ENCODE measurements at regions not wholly inside any gene's neighbourhood (a gene's known extent, or its start where the extent isn't known, plus 50 kb on each side); places are given as distances from the start of the nearest gene placed in this dataset.

DNA sequence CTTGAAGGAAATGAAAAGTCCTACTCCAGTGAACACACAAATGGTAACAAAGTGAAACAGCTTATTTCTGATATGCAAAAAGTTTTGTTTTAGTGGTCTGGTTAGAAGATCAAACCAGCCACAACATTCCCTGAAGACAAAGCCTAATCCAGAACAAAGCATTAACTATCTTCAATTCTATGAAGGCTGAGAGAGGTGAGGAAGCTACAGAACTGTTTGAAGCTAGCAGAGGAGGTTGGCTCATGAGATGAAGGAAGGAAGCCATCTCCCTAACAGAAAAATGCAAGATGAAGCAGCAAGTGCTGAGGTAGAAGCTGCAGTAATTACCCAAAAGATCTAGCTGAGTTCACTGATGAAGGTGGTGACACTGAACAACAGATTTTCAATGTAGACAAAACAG lies 168.4 kb downstream of the IGLL1 start:
- no peak for DNase-seq

DNA sequence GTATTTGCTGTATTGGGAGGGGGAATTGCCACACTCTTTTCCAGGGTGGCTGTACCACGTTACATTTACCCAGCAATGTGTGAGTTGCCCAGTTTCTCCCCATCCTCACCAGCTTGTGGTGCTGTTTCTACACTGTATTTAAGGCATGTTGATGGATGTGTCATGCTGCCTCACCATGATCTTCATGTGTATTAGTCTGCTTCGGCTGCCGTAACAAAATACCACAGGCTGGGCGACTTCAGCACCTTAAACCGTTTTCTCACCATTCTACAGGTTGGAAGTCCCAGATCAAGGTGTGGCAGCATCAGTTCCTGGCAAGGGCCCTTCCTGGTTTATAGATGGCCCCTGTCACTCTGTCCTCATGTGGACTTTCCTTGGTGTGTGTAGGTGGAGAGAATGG lies 169.7 kb downstream of the IGLL1 start:
- no peak for DNase-seq

DNA sequence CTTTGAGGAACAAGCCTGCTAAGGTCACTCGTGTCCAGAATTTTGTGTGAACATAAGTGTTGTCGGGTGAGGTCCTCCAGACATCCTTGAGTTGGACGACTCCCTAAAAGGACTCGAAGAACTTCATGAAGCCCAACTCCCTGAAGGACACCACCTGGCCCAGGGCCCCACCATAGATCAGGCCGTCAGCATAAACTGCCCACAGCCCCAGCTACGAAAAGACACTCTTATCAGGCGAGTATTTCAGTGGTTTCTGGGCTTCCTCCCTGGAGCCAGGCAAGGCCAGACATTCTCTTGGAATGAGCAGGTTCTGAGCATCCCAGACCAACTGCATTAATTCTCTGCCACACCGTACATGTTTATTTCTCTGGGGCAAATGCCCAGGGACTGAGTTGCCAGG lies 170.1 kb downstream of the IGLL1 start:
- DNase-seq, result no peak

DNA sequence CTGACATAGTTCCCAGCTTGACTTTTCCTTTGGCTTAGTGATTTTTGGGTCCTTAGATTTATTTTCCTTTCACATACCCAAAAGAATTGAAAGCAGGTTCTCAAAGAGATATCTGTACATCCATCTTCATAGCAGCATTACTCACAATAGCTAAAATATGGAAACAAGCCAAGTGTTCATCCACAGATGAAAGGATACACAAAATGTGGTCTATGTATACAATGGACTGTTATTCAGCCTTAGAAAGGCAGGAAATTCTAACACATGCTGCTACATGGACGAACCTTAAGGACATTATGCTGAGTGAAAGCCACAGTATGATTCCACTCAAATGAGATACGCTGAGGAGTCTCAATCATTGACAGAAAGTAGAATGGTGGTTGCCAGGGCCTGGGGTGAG lies 171.8 kb downstream of the IGLL1 start:
- DNase-seq, result no peak

DNA sequence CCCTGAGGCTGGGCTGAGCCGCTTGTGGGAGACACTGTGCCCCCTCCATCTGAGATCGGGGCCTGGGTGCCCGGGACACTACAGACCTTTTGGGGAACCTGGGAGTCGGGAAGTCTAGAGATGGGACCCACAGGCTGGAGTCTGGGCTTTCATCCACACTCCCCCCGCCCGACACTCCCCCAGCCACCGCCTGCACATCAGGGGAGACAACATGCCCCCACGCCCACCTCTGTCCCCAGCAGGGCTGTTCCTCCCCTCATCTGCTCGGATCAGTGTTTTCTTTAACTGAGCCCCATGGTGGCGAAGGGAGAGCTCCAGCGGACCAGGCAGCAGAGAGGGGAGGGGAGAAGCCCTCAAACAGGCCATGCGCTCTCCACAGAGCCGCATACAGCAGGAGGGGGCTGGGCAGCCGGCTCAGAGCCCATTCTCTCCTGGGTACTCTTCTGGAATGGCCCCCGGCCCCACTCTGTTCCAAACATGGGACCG lies 174.7 kb downstream of the IGLL1 start:
- DNase-seq, result no peak

DNA sequence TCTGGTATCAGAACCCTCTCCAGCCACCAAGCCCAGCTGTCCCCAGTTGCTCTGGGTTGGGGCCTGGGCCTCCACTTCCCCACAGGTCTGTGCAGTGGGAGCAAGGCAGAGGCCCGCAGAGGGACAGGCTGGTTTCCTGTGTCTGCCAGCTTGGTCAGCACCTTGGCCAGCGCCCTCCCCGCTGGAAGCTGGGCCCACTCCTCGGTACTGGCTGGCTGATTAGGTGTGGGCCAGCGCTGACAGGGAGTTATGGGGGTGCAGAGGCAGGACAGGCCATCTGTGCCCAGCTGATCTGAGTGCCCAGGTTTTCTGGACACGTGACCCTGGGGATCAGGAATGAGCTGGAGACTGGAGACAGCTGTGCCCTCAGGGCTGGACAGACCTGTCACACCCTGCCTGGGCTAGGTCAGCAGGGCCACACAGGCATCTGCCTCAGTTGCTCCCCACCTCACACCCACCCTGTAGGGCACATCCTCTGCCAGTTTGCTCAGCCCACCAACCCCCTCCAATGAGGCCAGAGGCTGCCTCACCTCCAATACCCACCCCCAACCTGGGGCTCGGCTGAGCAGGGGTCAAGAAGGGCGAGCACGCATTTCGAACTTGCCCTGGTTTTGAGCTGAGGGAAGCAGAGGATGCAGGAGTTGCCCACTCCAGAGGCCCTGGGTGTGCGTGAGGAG lies 175.3 kb downstream of the IGLL1 start:
- DNase-seq, result no peak

DNA sequence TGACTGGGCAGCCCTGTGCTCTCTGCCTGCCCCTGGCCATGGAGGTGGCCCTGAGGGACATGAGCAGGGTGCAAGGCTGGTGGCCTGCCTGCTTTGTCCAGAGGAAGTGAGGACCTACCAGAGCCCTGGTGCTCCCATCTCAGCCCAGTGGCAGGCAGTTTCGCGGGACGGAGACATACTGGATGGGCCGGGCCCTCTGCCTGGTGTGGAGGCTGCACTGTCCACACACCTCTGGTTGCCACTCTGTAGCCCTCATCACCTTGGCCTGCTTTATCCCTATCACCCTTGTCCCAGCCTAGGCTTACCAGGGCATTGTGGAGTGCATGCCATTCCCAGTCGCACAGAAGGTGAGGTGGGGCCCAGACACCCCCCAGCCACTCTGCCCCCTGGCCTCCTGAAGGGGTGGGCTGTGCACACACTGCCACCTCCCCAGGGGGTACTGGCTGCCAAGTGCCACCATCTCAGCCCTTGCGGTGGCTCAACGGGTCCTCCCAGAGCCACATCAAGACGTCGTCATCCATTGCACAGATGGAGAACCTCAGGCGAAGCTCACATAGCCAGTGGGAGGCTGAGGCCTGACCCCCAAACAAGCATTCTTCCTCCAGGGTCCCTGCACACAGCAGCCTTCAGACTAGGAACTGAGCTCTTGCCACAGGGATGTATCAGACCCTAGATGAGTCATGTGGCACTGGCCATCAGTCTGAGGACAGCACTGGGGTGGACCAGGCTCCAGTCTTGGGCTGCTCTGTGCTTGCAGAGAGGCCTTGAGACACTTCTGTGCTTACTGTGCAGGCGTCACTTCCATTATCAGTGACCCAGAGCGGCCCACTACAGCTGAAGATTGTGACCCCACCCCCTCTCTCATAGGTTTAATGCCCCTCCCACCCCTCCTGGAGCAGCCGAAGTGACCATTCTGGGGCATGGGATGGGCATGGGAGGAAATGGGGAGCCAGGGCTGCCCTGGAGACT lies 176.1 kb downstream of the IGLL1 start:
- DNase-seq, result no peak

DNA sequence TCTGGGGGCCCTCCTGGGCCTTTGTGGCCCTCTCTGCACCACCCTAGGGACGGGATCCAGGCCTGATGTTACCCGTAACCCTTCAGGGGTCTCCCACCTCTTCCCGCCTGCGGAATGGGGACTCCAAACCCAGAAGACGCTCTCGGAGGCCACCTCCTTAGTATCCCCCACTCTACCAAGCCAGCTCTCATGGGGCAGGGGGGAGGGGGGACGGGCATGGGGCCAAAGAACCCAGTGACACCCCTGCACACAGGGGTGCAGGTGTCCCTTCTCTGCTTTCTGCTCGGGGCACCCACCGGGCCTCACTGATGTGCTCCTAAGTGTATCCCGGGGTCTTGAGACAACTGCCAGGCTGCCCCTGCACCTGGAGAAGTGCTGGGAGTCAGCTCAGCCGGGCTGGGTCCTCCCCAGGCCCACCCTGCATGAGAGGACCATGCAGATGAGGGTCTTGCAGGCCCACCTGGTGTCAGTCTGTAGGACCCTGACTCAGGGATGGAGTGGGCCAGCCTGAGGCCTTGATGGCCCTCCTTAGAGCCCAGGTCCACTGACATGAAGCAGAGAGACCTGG lies 176.9 kb downstream of the IGLL1 start:
- no peak for DNase-seq

DNA sequence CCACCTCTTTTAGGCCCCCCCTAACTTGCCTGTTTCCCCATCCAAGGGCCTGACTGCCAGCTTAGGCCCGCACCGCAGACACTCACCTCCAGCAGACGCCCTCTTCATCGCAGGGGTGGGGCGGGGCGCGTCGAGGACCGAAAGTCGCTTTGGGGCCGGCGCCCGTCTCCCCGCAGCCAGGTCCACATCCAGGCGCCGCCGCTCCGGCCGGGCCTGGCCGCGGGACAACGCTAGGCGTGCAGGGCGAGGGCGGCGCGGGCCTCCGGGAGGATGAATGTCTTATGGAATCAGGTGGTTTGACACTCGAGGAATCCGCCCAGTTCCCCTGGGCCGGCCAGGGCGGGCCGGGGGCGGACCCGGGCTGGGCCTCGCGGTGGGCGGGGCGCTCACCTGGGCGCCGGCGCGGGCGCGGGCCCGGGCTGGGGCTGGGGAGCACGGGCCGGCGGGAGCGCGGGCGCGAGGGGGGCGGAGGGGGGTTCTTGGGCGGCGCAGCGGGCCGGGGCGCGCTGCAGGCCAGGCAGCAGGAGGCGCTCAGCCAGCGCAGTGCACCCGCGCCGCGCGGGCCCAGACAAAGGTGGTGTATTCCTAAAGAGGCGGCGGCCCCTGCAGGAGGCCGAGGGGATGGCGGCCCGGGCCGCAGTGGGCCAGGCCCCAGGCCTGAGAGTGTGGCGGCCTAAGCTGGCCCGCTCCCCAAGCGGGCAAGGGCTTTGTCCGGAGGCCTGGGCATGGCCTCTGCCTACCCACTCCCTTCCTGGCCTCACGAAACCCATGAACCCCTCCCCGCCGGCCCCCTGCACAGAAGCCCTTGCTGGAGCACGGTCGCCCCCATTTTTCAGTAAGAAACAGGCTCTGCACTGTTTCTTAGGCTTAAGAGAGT lies 177.6 kb downstream of the IGLL1 start:
- peak in 43 of 58 donors; percentile 5 to 70 (median 39) for DNase-seq

DNA sequence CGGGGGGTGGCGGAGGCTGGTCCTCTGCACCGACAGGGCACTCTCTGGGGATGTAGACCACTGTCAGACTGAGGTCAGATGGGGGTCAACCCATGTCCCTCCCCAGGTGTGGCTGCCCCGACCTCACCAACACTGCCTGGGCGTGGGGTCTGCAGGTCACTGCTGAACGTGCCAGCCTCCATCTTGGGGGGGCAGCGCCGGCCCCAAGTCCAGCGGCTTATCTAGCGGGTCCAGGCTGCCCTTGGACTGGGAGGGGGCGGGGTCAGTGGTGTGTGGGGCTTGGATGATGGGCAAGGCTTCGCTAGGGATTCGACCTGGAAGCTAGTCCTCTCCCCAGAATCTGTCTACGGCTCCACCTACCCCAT lies 178.2 kb downstream of the IGLL1 start:
- DNase-seq, result no peak

DNA sequence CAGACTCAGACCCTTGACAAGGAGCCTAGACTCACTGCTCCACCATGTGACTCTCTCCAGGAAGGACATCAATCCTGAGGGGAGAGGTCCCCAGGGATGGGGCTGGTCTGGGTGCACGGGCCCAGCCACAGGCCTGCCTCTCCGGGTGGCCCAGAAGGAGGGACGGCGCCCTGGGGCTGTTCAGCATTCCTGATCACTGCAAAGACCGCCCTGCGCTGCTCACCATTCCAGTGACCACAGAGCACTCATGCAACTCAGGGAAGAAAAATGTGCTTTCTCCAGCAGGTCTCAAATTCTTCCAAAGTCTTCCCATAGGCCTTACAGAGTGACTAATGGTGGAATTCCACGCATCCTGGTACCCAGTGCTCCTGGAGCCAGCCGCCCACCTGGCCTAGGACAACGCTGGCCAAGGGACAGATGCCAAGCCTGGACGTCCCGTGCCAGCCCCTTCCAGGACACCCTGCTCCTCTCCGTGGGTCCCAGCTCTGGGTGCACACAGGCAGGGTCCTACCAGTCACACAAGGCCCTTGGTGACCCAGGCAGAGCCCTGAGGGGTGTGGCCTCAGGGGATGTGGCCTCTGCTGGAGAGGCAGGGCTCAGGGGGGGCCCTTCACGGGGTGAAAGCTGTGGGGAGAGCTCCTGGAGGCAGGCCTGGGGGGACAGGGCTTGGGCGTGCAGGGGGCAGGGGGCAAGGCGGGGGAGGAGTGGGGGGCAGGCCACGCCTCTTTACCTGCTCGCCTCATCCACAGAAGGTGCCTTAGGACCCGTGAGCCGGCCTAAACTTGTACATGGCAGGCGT lies 178.8 kb downstream of the IGLL1 start:
- no peak for DNase-seq

DNA sequence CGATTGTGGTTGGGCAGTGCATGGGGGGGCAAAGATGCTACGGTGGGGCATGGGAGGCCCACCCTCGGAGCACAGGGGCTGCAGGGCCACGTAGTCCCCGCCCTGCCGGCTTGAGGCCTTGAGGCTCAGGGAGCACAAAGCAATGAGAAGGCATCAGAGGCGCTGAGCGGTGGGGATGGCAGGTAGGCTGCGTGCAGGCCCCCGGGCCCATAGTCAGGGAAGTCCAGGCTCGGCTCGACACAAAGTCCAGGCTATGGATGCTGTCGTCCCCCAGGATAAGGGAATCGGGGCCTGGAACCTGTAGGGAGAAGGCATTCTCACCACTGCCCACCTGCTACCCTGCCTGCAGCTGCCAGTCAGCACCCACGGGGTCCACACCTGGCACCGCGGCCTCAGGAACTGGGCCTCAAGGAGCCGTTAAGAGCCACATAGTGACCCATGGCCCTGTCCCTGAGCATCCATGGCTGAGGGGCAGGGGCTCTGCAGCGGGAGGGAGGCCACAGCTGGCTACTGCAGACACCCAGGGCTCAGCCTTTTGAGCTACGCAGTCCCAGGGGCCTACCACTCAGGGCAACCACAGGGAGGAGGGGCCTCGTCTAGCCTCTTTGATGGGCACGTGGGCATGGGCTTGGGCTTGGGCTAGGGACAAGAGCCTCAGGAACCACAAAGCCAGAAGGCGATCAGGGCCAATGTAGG lies 179.7 kb downstream of the IGLL1 start:
- no peak for DNase-seq

DNA sequence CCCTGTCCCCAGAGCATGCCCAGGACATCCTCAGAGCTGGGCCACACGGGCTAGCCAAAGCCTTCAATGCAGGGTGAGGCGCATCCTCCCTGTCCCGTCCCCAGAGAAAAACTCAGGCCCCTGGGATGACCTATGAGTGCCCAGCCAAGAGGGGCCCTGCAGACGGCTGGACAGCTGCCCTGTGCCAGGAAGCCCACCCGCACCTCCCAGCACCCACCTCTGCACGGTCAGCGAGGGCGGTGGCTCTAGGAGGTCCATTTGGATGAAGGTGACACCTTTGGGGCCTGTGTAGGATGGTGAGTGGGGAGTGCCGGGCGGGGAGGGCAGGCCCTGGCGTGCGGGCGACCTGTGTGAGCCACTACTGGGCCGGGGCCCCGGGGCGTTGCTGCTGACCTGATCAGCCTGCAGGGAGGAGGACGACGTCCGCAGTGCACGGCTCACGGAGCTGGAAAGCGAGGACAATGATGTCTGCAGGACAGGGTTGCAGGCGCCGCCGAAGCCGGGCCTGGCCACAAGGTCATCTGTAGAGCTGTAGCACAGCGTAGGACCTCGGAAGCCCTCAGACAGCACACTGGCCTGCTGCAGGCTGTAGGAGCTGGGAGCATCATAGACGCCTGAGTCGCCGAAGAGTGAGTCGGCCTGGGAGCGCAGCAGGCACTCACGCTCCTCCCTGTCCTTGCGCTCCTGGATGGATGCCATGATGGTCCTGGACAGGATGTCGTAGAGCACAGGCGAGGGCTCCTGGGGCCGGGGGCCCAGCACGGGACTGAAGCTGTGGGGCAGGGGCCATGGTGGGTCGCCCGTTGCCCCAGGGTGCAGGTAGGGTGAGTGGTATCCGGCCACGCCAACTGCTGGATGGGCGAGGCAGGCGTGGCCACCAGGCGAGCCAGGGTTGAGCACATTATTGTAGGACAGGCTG lies 180.5 kb downstream of the IGLL1 start:
- no peak for DNase-seq

DNA sequence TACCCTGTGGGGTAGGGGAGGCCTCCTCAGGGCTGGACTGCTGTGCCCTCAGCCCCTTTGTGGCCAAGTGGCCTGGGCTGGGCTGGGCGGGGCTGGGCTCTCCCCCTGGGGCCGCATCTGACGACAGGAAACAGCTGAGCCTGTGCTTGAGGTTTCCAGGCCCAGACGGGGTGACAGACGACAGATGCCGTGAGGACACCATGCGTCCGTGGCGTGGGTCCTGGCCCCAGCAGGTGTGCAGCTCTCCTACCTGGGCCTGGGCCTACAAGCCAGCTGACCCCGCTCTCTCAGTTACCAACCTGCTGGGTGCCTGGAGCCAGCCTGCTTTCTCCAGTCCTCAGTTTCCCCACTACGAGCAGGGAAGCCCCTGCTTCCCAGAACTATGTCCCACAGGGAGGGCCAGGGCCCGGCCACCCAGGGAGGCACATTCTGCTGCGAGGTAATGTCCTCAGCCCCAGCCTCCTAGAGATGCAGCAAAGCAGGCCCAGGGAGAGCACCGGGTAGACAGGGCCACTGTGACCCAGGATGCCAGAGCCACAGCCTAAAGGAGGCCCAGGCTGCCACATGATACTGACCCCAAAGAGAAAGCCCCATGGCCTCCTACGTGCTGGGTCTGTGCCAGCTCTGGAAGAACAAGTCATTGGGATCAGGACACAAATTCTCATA lies 181.3 kb downstream of the IGLL1 start:
- no peak for DNase-seq

DNA sequence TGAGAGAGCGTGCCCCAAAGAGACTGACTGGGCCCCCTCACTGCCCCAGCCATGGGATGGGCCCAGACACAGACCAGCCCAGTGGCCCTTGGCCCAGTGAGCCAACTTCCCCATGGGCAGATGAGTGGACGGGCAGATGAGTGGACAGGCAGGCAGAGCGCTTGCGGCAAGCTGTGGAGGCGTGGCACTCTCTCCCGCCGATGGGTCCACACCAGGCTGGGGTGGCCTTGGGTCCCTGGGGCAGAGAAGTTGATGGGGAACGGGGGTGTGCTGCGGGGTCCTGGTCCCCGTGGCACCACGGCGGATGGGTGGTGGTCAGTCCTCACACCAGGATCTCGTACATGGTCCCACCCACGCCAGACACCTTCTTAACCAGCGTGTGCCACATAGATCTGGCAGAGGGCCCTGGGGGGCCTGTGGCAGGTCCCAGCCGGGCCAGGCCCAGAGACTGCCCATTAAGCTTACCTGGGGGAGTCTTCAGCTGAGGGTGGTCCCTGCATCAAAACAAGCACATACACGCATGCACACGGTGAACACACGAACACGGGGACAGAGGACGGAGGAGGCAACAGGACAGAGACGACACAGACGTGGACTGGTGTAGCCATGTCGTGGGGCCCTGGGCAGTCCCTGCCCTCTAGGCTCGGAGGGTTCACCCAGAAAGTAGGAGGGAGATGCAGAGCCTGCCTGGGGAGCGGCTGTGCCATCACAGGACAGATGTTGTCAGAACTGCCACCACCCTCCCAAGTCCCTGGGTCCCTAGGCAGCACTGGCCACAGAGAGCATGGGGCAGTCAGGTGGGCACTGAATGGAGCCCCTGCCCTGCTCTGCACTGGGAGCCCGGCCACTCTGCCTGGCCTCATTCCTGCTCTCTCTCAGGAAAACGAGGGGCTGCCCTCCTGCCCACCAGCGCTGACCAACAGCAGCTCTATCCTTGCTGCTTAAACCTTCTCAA lies 182.2 kb downstream of the IGLL1 start:
- no peak for DNase-seq

DNA sequence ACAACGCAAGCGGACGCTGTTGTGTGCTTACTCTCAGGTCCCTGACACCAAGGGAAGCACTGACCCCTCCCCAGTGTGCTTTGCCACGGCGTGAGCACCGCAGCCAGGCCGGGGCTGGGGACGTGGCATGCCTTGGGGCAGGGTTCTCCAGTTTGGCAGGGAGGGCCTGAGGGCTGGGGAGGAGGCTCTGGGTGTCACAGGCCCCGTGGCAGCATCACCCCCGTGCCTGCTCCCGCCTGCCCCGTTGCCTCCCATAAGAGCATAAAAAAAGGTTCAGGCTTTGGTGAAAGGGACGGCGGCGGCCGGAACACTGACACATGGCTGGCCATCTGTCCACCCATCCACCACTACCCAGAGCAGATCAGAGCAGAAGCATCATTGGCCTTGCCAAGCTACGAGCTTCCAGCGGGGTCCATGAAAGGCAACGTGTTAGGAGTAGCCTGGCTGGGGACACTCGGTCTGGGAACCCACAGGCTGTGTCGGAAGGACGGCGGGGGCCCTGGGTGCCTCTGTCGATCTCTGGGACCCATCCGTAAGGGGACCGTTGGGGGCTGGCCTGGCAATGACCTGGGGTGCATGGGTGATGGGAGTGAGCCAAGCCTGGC lies 183.0 kb downstream of the IGLL1 start:
- no peak for DNase-seq

All from anterior cingulate cortex (tissue), 58 donors.